GM21515 (cell line): ENCODE measurements at regions not wholly inside any gene's neighbourhood (a gene's known extent, or its start where the extent isn't known, plus 50 kb on each side); places are given as distances from the start of the nearest gene placed in this dataset.

Experiments
- ATAC-seq: cut with Tn5 transposase; IDR thresholded peaks from one replicate; pipeline ENCODE4 v1.9.1; 2021; ENCODE audit not compliant: unreplicated experiment

DNA sequence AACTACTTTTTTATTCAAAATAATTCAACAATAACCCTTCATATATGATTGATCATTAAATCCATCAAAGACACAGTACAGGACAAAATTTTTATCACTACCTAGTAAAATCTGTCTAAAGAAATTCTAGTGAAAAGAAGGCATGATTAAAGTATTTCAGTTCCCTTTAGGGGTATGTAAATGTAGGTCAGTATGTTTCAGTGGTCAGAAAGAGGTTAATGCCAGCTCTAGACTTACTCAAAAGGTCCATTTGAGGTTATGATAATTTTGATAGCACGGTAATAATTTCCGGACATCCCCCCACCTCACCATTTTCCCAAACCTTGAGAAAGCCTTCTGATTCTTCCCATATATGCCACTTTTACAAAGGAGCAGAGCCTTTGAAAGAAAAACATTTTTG lies 193.5 kb upstream of the ID4 start:
- no peak for ATAC-seq

DNA sequence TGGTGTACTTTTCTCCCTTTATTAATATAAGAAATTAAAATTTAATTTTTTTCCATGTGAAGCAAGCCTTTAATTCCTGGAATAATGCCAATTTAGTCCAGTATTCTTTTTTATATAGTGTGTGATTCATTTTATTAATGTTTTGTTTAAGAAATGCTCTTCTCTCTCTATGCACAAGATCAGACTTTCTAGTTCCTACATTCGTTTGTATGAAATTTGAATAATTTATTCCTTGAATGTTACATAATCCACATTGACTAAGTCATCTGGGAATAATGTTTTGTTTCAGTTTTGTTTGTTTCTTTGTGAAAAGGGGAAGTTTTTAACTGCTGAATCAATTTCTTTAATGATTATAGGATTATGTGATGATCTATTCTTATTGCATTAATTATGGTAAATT lies 181.4 kb upstream of the ID4 start:
- ATAC-seq: no peak

GRCh38 chr6:19660123-19660910 lies 176.9 kb upstream of the ID4 start:
- ATAC-seq: no peak

- ATAC-seq: no peak
Observed at GRCh38 chr6:19662911-19663310, 174.3 kb upstream of the ID4 start.

GRCh38 chr6:19663479-19663878 lies 173.7 kb upstream of the ID4 start:
- ATAC-seq: no peak

GRCh38 chr6:19664050-19664449 lies 173.1 kb upstream of the ID4 start:
- no peak for ATAC-seq

DNA sequence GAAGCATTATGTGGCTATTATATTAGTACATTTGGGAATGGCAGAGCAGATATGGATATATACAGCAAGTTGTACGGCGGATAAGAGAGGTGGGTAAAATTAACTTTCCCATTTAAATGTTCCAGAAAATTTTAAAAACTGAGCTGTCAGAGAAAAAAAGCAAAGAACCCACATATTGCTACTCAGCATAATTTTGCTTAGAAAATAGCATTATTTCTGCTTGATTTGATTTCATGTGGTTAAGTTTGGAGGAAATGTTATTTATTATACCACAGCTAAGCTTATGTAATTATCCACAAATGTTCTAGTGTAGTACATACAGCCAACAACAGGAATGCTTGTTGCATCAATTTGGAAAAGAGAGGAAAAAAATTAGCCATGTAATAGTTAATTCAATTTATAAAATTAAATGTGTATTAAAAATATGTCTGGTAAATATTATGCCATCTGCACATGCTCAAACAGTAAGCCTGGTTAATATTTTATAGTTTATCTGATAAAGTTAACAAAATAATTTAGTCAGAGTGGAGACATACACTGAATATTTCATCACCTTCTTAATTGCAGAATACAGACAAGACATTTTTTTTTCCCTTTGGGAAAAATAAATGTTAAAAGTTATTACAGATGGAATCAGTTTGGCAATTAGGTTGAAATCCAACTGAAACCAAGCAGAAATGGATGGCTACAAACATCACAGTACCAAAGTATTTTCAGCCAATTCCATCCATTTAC lies 172.1 kb upstream of the ID4 start:
- ATAC-seq: no peak

DNA sequence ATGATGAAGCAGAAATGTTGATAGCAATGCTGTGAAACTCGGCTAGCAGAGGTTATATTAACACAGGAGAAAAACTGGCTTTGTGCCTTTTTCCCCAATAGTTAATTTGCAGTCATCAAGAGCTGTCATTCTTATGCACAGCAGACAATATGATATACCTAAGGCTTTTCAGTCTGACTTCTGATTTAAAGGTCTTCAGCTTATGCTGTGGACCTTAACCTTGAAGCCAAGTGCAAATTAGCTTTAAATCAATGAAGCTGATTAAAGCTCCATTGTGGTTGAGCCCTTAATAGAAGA lies 171.6 kb upstream of the ID4 start:
- no peak for ATAC-seq

DNA sequence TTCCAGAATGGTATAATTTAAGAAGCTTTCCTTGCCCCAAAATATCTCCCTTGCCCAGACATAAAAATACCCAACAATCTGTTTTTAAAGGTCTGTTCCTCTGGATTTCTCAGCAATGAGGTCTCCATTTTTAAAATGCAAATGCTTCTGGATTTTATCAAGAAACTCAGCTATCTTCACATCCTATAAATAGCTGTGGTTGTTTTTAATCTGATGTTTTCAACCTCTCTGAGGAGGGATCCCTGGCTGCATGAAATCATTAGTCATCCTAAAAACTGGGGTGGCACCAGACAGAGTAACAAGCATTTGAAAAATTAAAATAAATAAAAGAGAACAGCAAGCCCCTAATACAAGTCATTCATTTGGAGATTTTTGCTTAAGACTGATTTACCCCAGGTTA lies 168.5 kb upstream of the ID4 start:
- no peak for ATAC-seq

- ATAC-seq: no peak
Observed at GRCh38 chr6:19669206-19669605, 168.0 kb upstream of the ID4 start.

- ATAC-seq: no peak
Observed at GRCh38 chr6:19682859-19683258, 154.3 kb upstream of the ID4 start.

- no peak for ATAC-seq
Observed at GRCh38 chr6:19690325-19691075, 146.7 kb upstream of the ID4 start.

DNA sequence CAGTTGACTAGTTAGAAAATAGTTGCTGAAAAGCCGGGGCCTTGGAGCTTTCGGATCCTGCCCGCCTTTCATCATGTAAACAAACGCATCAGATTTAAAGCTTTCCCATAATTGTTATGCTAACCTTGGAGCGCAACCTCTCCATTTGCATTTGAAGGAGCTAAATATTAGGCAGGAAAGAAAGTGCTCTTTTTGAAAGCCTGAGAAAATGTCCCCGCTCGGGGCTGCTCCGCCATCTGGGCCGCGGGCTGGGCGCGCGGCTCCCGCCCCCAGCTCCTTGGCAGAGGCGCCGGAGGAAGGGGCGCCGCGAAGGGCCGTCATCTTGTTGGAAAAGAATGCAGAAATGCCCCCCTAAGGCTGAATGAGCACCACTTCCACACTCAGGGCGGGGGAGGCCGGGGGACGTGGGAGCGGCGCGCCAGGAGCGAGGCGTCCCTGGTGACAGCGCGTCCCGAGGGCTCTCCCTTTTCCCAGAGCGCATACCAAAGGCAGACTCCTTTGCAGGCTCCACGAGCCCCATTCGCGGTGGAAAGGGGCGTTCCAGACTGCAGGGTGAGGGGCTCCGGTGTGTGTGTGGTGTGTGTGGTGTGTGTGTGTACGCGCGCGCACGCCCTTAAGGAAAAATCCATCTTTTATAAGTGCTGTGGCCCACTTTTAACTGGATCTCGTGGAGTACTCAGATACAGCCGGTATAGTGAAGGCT lies 145.6 kb upstream of the ID4 start:
- ATAC-seq: no peak

DNA sequence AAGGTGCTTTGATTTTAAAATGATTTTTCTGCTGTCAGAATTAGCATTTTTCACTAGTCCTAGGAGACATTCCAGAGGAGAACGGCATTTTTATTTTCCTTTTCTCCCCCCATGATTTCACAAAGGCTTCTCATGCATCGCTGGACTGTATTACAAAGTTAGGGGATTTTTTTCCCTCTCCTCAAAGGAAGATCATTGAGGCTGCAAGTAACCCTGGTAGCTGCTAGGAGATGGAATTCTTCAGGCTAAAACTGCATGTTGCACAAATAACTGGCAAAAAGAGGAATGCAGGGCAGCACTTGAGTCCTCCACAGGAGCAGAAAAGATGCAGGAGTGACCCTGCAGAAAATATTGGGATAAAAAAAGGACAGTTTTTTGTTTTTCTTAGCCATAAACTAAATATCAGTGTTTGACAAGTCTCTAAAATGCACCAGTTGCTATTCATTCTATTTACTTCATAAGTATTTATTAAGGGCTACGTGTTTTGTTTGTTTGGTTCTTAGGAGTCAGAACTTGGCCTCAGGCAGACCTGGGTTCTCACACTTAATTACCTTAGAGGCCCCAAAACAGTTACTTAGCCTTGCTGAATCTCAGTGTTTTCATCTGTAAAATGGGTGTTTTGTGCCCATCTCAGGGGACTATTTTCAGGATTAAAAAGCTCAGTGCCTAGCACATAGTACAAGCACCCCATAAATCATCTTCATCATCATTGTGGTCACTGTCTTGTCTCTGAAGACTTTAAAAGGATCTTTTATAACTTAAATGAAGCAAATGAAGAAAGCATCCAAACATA lies 144.5 kb upstream of the ID4 start:
- ATAC-seq: no peak

GRCh38 chr6:19694697-19695096 lies 142.5 kb upstream of the ID4 start:
- no peak for ATAC-seq

DNA sequence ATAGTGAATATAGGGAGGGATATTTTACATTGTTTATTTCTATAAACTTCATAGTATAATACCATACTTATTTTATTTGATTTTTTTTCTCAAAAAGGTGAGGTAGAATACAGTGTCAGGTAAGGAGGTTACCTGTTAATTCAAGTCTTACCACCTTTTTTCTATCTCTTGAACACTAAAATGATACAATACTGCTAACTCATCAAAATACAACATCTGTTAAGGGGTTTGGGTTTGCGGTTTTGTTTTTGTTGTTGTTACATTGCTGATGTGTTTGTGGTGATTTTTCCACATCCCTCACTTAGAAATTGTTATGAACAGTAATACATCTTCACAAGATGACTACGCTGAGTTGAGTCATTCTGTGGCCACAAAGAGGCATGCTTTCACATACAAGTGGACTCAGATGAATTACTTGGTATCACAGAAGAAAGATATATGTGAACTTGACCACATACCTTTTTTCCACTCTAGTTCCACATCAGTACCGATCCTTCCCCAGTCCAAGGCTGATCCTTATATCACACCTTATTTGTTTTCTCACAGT lies 139.4 kb upstream of the ID4 start:
- no peak for ATAC-seq

GRCh38 chr6:19699932-19700331 lies 137.2 kb upstream of the ID4 start:
- ATAC-seq: no peak

- ATAC-seq: no peak
Observed at GRCh38 chr6:19705606-19706005, 131.6 kb upstream of the ID4 start.

GRCh38 chr6:19712012-19712688 lies 125.0 kb upstream of the ID4 start:
- no peak for ATAC-seq

DNA sequence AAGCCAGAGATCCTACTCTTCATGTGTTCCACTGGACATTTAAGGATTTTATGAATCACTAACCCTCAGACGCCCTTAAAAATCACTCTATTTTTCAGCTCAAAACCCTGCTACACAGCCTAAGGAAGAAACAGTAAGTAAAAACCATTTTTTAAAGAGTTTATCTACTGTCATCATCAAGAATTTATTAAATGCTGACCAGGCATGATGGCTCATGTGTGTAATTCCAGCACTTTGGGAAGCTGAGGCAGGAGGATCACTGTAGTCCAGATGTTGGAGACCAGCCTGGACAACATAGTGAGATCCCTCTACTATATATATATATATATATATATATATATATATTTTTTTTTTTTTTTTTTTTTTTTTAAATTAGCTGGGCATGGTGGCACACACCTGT lies 124.2 kb upstream of the ID4 start:
- ATAC-seq: no peak
